Chondrocyte (in vitro differentiated cells): ENCODE measurements at regions not wholly inside any gene's neighbourhood (a gene's known extent, or its start where the extent isn't known, plus 50 kb on each side); places are given as distances from the start of the nearest gene placed in this dataset.

Experiments
- DNase-seq: peaks from one replicate; pipeline ENCODE4 v3.0.0; 2021; ENCODE audit warnings: mixed read lengths, low spot score
- H3K27ac Mint-ChIP-seq: one replicate; pipeline ENCODE4 v1.8.0; 2021; ENCODE audit warnings: mild to moderate bottlenecking, moderate library complexity, mixed read lengths; ENCODE audit not compliant: unreplicated experiment
- H3K27me3 Mint-ChIP-seq: 2 replicates; pipeline ENCODE4 v1.8.0; 2021; ENCODE audit warnings: low read depth, mixed read lengths
- H3K36me3 Mint-ChIP-seq: 2 replicates; pipeline ENCODE4 v1.8.0; 2021; ENCODE audit warnings: low read depth, mixed read lengths
- H3K4me1 Mint-ChIP-seq: 2 replicates; pipeline ENCODE4 v1.8.0; 2021; ENCODE audit warnings: low read depth, mild to moderate bottlenecking, mixed read lengths
- H3K4me3 Mint-ChIP-seq: one replicate; pipeline ENCODE4 v1.8.0; 2021; ENCODE audit warnings: mild to moderate bottlenecking, moderate library complexity, mixed read lengths; ENCODE audit not compliant: unreplicated experiment
- H3K9me3 Mint-ChIP-seq: 2 replicates; pipeline ENCODE4 v1.8.0; 2021; ENCODE audit warnings: low read depth, mixed read lengths
- TF ChIP-seq, protein P1 (sequence below): fragments of 200-600 bp; sonication (generic); IDR thresholded peaks from 2 replicates; pipeline ENCODE4 v1.5.0; 2021; ENCODE audit warnings: antibody characterized with exemption, mild to moderate bottlenecking, moderate library complexity

- H3K4me1 Mint-ChIP-seq, result peaks cover 29% of the 10 kb centered on the region
- H3K27me3 Mint-ChIP-seq, result no peaks in the 10 kb centered on the region
- no peaks in the 10 kb centered on the region for H3K9me3 Mint-ChIP-seq
- H3K36me3 Mint-ChIP-seq, result no peaks in the 10 kb centered on the region
- H3K4me3 Mint-ChIP-seq, result no peak overlapping the region
- no peak overlapping the region for H3K27ac Mint-ChIP-seq
- TF ChIP-seq, protein P1, sequence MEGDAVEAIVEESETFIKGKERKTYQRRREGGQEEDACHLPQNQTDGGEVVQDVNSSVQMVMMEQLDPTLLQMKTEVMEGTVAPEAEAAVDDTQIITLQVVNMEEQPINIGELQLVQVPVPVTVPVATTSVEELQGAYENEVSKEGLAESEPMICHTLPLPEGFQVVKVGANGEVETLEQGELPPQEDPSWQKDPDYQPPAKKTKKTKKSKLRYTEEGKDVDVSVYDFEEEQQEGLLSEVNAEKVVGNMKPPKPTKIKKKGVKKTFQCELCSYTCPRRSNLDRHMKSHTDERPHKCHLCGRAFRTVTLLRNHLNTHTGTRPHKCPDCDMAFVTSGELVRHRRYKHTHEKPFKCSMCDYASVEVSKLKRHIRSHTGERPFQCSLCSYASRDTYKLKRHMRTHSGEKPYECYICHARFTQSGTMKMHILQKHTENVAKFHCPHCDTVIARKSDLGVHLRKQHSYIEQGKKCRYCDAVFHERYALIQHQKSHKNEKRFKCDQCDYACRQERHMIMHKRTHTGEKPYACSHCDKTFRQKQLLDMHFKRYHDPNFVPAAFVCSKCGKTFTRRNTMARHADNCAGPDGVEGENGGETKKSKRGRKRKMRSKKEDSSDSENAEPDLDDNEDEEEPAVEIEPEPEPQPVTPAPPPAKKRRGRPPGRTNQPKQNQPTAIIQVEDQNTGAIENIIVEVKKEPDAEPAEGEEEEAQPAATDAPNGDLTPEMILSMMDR, result no peak
- DNase-seq, result no peak
These were observed 360.4 kb upstream of the JARID2 start for GRCh38 chr6:14885498-14885897.

GRCh38 chr6:14887181-14887580, 358.7 kb upstream of the JARID2 start:
- DNase-seq, result no peak
- no peak overlapping the region for H3K27ac Mint-ChIP-seq
- H3K27me3 Mint-ChIP-seq, result no peaks in the 10 kb centered on the region
- no peaks in the 10 kb centered on the region for H3K36me3 Mint-ChIP-seq
- TF ChIP-seq, protein P1, result no peak
- peaks cover 22% of the 10 kb centered on the region for H3K4me1 Mint-ChIP-seq
- no peaks in the 10 kb centered on the region for H3K9me3 Mint-ChIP-seq
- no peak overlapping the region for H3K4me3 Mint-ChIP-seq

DNA sequence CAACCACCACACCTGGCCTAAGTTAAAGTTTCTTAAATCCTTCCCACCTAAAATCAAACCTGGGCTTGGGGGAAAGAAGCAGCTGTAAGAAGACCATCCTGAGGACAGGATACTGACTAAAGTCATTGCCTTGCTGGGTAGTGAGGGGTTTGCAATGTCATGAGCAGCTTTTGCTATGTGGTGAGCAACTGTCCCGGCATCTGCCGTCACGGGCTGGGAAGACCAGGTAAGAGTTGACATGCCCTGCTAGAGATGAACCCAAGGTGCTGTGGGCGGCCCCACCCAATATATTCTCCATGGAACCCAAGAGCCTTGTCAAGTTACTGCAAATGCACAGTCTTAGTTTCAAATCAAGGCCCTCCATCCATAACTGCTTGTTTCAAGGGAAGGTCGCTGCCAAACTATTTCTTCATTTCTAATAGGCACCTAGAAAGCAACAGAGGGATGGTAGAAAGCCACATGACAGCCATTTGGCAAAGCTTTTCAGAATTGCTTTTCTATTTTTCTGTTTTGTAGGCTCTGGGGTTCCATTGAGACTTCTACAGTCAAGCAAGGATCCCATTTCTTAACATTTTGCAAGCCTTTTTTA, 357.8 kb upstream of the JARID2 start:
- Mint-ChIP-seq H3K27me3 (no peaks in the 10 kb centered on the region), H3K27ac (no peak overlapping the region), H3K9me3 (no peaks in the 10 kb centered on the region), H3K4me1 (peaks cover 13% of the 10 kb centered on the region), H3K4me3 (no peak overlapping the region), H3K36me3 (no peaks in the 10 kb centered on the region)
- TF ChIP-seq, protein P1, result no peak
- no peak for DNase-seq

DNA sequence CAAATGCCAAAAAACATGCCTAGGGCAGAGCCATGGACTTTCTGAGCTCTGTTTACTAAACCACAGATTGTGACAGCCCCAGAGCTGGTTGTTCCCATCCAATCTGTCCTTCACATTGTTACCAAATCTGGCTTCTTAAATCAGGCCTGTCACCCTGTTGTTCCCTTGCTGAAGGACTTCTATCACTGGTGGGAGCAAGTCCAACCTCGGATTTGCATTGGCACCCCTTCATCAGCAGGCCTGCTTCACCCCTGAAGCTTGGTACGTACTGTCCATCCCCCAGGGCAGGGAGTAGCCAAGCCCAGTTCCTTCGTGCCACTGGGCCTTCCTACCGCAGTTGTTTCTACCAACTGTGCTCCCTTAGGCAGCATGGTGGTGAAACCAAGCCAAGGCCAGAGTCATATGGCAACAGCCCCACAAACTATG, 357.3 kb upstream of the JARID2 start:
- no peaks in the 10 kb centered on the region for H3K27me3 Mint-ChIP-seq
- no peak overlapping the region for H3K27ac Mint-ChIP-seq
- H3K36me3 Mint-ChIP-seq, result no peaks in the 10 kb centered on the region
- no peak overlapping the region for H3K4me3 Mint-ChIP-seq
- TF ChIP-seq, protein P1, result no peak
- peaks cover 1% of the 10 kb centered on the region for H3K9me3 Mint-ChIP-seq
- DNase-seq, result no peak
- H3K4me1 Mint-ChIP-seq, result peaks cover 8% of the 10 kb centered on the region

- peaks cover 2% of the 10 kb centered on the region for H3K4me1 Mint-ChIP-seq
- peaks cover 3% of the 10 kb centered on the region for H3K9me3 Mint-ChIP-seq
- no peak for DNase-seq
- no peak overlapping the region for H3K4me3 Mint-ChIP-seq
- TF ChIP-seq, protein P1, result no peak
- H3K27ac Mint-ChIP-seq, result no peak overlapping the region
- no peaks in the 10 kb centered on the region for H3K36me3 Mint-ChIP-seq
- no peaks in the 10 kb centered on the region for H3K27me3 Mint-ChIP-seq
These were observed 356.7 kb upstream of the JARID2 start for GRCh38 chr6:14889188-14889587.
